ENCODE measurements at regions not wholly inside any gene's neighbourhood (a gene's known extent, or its start where the extent isn't known, plus 50 kb on each side); places are given as distances from the start of the nearest gene placed in this dataset.
"Not testable (repeated sequence)": the region's sequence is repeated elsewhere in the genome, so short reads cannot be mapped to it uniquely, and the experiment has no call there.

GRCh38 chr18:28740575-28740974 is 563.6 kb upstream of the CDH2 start:
- no peak for DNase-seq

GRCh38 chr18:28736951-28737350 is 560.0 kb upstream of the CDH2 start:
- DNase-seq, result no peak

GRCh38 chr18:28736223-28736622 is 559.3 kb upstream of the CDH2 start:
- DNase-seq, result no peak

- no peak for DNase-seq
These were observed 558.8 kb upstream of the CDH2 start for GRCh38 chr18:28735731-28736130.

GRCh38 chr18:28729321-28729720 is 552.4 kb upstream of the CDH2 start:
- no peak for DNase-seq

- DNase-seq, result no peak
These were observed 552.0 kb upstream of the CDH2 start for GRCh38 chr18:28728891-28729290.

GRCh38 chr18:28727189-28727588 is 550.3 kb upstream of the CDH2 start:
- not testable (repeated sequence) for DNase-seq

GRCh38 chr18:28725876-28726275 is 548.9 kb upstream of the CDH2 start:
- DNase-seq, result no peak

GRCh38 chr18:28723506-28723905 is 546.6 kb upstream of the CDH2 start:
- no peak for DNase-seq

- DNase-seq, result no peak
These were observed 541.8 kb upstream of the CDH2 start for GRCh38 chr18:28718696-28719095.

GRCh38 chr18:28716338-28716737 is 539.4 kb upstream of the CDH2 start:
- no peak for DNase-seq

- no peak for DNase-seq
These were observed 538.3 kb upstream of the CDH2 start for GRCh38 chr18:28715206-28715605.

GRCh38 chr18:28714498-28714897 is 537.6 kb upstream of the CDH2 start:
- DNase-seq, result no peak

- no peak for DNase-seq
These were observed 536.0 kb upstream of the CDH2 start for GRCh38 chr18:28712796-28713425.

GRCh38 chr18:28712172-28712571 is 535.2 kb upstream of the CDH2 start:
- no peak for DNase-seq

GRCh38 chr18:28711096-28711495 is 534.2 kb upstream of the CDH2 start:
- DNase-seq, result no peak

GRCh38 chr18:28707006-28707405 is 530.1 kb upstream of the CDH2 start:
- no peak for DNase-seq

GRCh38 chr18:28706397-28706796 is 529.5 kb upstream of the CDH2 start:
- no peak for DNase-seq

- DNase-seq, result no peak
These were observed 528.6 kb upstream of the CDH2 start for GRCh38 chr18:28705482-28705881.

- DNase-seq, result no peak
These were observed 515.4 kb upstream of the CDH2 start for GRCh38 chr18:28692337-28692736.

GRCh38 chr18:28691496-28691840 is 514.5 kb upstream of the CDH2 start:
- no peak for DNase-seq

- no peak for DNase-seq
These were observed 514.0 kb upstream of the CDH2 start for GRCh38 chr18:28690836-28691495.

GRCh38 chr18:28690100-28690499 is 513.2 kb upstream of the CDH2 start:
- no peak for DNase-seq

GRCh38 chr18:28689588-28689987 is 512.7 kb upstream of the CDH2 start:
- no peak for DNase-seq

All from suppressor macrophage (primary cell).